ENCODE measurements at regions not wholly inside any gene's neighbourhood (a gene's known extent, or its start where the extent isn't known, plus 50 kb on each side); places are given as distances from the start of the nearest gene placed in this dataset.

DNA sequence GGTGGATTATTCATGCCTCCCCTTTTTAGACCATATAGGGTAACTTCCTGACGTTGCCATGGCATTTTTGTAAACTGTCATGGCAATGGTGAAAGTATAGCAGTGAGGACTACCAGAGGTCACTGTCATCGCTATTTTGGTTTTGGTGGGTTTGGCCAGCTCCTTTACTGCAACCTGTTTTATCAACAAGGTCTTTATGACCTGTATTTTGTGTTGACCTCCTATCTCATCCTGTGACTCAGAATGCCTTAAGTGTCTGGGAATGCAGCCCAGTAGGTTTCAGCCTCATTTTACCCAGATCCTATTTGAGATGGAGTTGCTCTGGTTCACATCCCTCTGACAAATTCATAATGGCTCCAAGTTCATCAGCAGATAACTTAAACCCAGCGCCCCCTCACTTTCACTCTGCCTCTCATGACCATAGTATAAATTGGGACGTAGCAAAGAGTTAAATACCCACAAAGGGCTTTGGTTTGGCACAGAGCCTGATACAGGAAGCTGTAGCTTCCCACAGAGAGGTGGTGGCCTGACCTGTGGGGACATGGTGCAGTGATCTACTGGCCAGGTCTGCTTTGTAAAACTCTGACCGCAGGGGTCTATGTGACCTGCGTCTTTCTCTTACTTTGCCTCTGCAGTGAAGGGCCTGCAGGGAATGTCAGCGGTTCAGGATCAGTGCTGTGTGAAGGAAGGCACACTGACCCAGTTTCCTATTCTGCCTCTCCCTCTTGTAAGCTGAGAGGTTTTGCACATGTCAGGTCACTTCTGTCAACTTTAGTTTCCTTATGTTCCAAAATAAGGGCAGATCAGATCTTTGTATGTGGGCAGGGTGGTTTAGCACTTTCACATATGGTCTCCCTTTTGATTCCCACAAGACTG is 78.1 kb upstream of the ZNF644 start:
- no peak for TF ChIP-seq POLR2A (IDR thresholded peaks at IDR 0.05)
- TF ChIP-seq CTCF (IDR thresholded peaks at IDR 0.05 in 8 of 11, conservative IDR thresholded peaks at IDR 0.05 in 3 of 11): no peak
- no peak for TF ChIP-seq POLR2AphosphoS5 (IDR thresholded peaks at IDR 0.05)
